GM18909 (cell line): ENCODE measurements at regions not wholly inside any gene's neighbourhood (a gene's known extent, or its start where the extent isn't known, plus 50 kb on each side); places are given as distances from the start of the nearest gene placed in this dataset.

ENCODE experiments used
- ATAC-seq: cut with Tn5 transposase; IDR thresholded peaks from one replicate; pipeline ENCODE4 v1.9.1; 2021; ENCODE audit warnings: mild to moderate bottlenecking; ENCODE audit not compliant: unreplicated experiment, poor library complexity

GRCh38 chr2:60025496-60025895 is 528.0 kb downstream of the BCL11A start:
- no peak for ATAC-seq

GRCh38 chr2:60023256-60023985 is 530.0 kb downstream of the BCL11A start:
- no peak for ATAC-seq

GRCh38 chr2:60007671-60008070 is 545.8 kb downstream of the BCL11A start:
- no peak for ATAC-seq

DNA sequence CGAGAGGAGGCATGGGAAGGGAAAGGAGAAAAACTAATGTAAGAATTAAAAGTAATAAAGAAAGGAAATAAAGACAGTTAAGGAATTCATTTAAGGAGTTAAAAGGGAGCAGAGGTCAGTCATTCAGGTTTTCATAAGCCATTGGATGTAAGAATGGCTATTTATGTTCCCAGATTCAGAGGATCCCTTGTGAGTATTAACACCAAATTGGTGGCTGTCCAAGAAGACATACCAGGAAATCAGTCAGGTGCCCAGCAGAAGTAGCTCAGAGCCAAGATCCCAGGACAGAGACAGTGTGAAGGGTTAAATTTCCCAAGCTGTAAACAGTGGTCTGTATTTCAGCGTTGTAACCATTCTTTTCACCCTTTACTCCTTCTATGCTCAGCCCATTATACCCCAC is 550.4 kb downstream of the BCL11A start:
- no peak for ATAC-seq

- no peak for ATAC-seq
These were observed 551.1 kb downstream of the BCL11A start for GRCh38 chr2:60002183-60002867.

DNA sequence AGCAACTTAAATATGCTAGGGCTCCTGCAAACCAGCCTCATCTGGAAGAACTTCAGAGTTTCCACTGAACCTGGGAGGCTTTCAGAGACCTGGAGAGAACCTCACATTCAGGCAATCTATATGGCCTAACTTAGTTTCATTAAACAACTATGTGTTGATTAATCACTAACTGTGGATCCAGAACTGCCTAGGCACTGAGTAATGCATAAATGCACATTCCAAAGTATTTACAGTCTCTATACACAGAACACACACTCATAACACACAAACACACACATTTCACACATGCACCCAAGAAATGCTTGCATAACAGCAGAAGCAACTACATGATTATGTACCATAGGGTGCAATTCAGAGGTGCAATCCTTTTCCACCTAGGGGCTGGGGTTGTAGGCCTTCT is 552.8 kb downstream of the BCL11A start:
- ATAC-seq: no peak

DNA sequence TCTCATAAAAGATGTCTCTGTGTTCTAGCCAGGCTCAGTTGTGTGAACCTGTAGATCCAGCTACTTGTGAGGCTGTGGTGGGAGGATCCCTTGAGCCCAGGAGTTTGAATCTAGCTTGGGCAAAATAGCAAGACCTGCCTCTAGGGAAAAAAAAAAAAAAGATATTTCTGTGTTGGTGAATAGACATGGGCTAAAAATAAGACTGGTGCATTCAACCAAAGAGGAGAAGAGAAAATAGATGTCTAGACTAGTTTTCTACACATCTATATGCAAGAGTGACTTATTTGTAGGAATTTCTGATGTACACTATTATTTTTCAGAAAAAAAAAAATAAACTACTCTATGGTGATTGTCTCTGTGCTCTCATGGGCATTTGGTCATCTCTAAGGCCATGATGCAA is 555.1 kb downstream of the BCL11A start:
- ATAC-seq: no peak

DNA sequence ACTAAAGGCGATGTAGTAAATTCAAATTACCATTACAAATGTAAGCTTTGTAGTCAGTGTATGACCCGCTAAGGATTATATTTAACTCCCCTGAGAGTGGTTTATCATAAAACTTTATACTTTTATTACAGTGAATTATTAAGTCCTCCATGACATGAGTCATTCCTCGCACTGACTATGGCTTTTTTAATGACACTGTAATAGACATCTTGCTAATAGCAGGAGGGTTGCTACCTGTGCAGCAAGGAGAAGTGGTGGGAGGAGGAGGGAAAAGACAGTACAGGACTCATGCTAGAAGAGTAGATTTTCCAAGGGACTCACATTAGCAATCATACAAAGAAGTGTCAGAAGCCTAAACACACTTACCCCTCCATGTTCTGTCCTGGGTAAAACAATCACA is 556.1 kb downstream of the BCL11A start:
- ATAC-seq: no peak

GRCh38 chr2:59996855-59997254 is 556.6 kb downstream of the BCL11A start:
- no peak for ATAC-seq

GRCh38 chr2:59993726-59994125 is 559.7 kb downstream of the BCL11A start:
- ATAC-seq: no peak

GRCh38 chr2:59988341-59988740 is 565.1 kb downstream of the BCL11A start:
- no peak for ATAC-seq

GRCh38 chr2:59986511-59986910 is 566.9 kb downstream of the BCL11A start:
- no peak for ATAC-seq

DNA sequence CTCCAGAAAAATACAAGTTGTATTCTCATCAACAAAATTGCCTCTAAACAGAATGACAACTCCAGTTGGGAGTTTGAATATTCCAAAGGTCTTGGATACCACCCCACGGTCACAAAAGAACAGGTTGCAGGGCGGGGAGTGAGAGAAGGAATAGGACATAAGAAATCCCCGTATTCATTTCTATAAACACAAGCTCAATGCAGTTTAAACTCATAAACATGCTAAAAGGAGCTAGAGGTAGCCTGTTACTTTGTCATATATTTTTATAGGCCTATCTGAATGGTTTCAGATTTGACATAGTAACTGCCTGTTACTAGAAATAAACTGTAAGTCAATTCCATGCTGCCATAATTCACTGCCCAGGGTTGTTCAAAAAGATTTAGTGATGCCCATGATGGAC is 567.5 kb downstream of the BCL11A start:
- no peak for ATAC-seq

DNA sequence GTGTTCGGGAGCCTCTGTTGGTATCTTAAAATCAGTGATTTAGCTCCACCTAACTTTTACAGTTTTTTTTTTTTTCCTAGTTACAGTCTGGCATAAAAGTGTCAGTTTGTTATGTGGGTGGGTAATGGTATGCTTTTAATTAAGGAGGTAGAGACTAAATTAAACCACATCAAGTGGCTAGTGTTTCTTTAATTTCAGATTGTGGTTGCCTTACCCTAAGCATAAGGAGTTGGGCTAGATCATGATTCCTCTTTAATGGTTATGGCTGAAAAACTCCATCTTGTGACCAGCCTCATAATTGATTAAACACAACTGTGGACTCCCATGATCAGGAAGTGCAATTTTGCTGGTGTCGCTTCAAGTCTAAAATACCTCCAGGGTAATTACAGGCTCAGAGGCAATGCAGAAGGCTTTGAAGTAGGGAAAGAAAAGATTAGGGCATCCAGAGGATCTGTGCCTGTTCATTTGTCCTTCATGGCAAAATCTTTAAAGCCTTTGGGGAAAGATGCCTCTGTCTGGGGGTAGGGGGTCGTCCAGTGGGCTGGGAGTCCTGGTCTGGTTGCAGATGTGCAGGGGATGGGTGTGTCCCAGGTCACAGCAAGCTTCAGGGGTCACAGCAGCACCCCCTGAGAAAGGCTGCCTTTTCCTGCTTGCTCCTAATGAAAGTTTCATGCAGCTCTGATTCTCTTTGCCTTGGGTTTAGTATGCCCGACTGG is 579.2 kb downstream of the BCL11A start:
- ATAC-seq: no peak

- ATAC-seq: no peak
These were observed 584.3 kb downstream of the BCL11A start for GRCh38 chr2:59969161-59969560.

- no peak for ATAC-seq
These were observed 585.0 kb downstream of the BCL11A start for GRCh38 chr2:59968441-59968840.

GRCh38 chr2:59967691-59968090 is 585.8 kb downstream of the BCL11A start:
- no peak for ATAC-seq

DNA sequence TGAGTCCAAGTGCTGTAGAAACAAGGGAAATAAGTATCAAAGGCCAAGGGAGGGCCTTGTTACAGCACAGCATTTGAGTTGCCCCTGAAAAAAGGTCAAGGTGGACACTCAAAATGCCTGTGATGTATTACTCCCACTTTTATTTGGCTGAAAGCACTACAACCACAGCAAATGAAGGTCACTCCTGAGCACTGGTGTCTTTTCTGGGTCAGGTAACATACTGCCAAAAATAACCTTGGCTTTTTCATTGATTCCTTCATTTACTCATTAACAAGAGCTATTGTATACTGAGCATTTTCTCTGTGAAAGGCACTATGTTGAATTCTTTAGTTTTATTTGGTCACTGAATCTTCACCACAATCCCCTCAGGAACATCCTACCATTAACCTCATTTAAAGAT is 590.3 kb downstream of the BCL11A start:
- no peak for ATAC-seq

- ATAC-seq: no peak
These were observed 591.7 kb downstream of the BCL11A start for GRCh38 chr2:59961746-59962145.

- no peak for ATAC-seq
These were observed 593.5 kb downstream of the BCL11A start for GRCh38 chr2:59959944-59960343.

- ATAC-seq: no peak
These were observed 596.0 kb downstream of the BCL11A start for GRCh38 chr2:59957504-59957903.
